ENCODE measurements at regions not wholly inside any gene's neighbourhood (a gene's known extent, or its start where the extent isn't known, plus 50 kb on each side); places are given as distances from the start of the nearest gene placed in this dataset.

- Mint-ChIP-seq H3K4me3 (ENCODE audit: unreplicated experiment) (no peak overlapping the region), H3K9me3 (ENCODE audit: unreplicated experiment) (no peaks in the 10 kb centered on the region), H3K27ac (ENCODE audit: unreplicated experiment) (no peak overlapping the region), H3K4me1 (ENCODE audit: unreplicated experiment) (peaks cover 9% of the 10 kb centered on the region), H3K27me3 (ENCODE audit: unreplicated experiment) (peaks cover 12% of the 10 kb centered on the region), H3K36me3 (ENCODE audit: low read depth, unreplicated experiment) (no peaks in the 10 kb centered on the region)
- no peak for DNase-seq (ENCODE audit: low spot score)
- no peak for TF ChIP-seq CTCF (IDR thresholded peaks at IDR 0.05; ENCODE audit: unreplicated experiment)
Observed at GRCh38 chr1:22343456-22344328, 108.0 kb upstream of the ZBTB40 start.

GRCh38 chr1:22344329-22344630 is 107.4 kb upstream of the ZBTB40 start:
- Mint-ChIP-seq H3K27me3 (ENCODE audit: unreplicated experiment) (peaks cover 12% of the 10 kb centered on the region), H3K27ac (ENCODE audit: unreplicated experiment) (no peak overlapping the region), H3K4me1 (ENCODE audit: unreplicated experiment) (peaks cover 10% of the 10 kb centered on the region), H3K9me3 (ENCODE audit: unreplicated experiment) (no peaks in the 10 kb centered on the region), H3K36me3 (ENCODE audit: low read depth, unreplicated experiment) (no peaks in the 10 kb centered on the region), H3K4me3 (ENCODE audit: unreplicated experiment) (no peak overlapping the region)
- no peak for TF ChIP-seq CTCF (IDR thresholded peaks at IDR 0.05; ENCODE audit: unreplicated experiment)
- no peak for DNase-seq (ENCODE audit: low spot score)

GRCh38 chr1:22344851-22345560 is 106.6 kb upstream of the ZBTB40 start:
- Mint-ChIP-seq H3K27ac (ENCODE audit: unreplicated experiment) (no peak overlapping the region), H3K9me3 (ENCODE audit: unreplicated experiment) (no peaks in the 10 kb centered on the region), H3K27me3 (ENCODE audit: unreplicated experiment) (peaks cover 12% of the 10 kb centered on the region), H3K4me3 (ENCODE audit: unreplicated experiment) (no peak overlapping the region), H3K4me1 (ENCODE audit: unreplicated experiment) (peaks cover 10% of the 10 kb centered on the region), H3K36me3 (ENCODE audit: low read depth, unreplicated experiment) (no peaks in the 10 kb centered on the region)
- TF ChIP-seq CTCF (IDR thresholded peaks at IDR 0.05; ENCODE audit: unreplicated experiment): no peak
- no peak for DNase-seq (ENCODE audit: low spot score)

- Mint-ChIP-seq H3K36me3 (ENCODE audit: low read depth, unreplicated experiment) (no peaks in the 10 kb centered on the region), H3K27me3 (ENCODE audit: unreplicated experiment) (peaks cover 18% of the 10 kb centered on the region), H3K4me3 (ENCODE audit: unreplicated experiment) (no peak overlapping the region), H3K27ac (ENCODE audit: unreplicated experiment) (no peak overlapping the region), H3K4me1 (ENCODE audit: unreplicated experiment) (peaks cover 12% of the 10 kb centered on the region), H3K9me3 (ENCODE audit: unreplicated experiment) (no peaks in the 10 kb centered on the region)
- no peak for TF ChIP-seq CTCF (IDR thresholded peaks at IDR 0.05; ENCODE audit: unreplicated experiment)
- no peak for DNase-seq (ENCODE audit: low spot score)
Observed at GRCh38 chr1:22347854-22348760, 103.5 kb upstream of the ZBTB40 start.

All from endothelial cell (in vitro differentiated cells).